ENCODE measurements at regions not wholly inside any gene's neighbourhood (a gene's known extent, or its start where the extent isn't known, plus 50 kb on each side); places are given as distances from the start of the nearest gene placed in this dataset.

- no peak for DNase-seq (ENCODE audit: low spot score)
These were observed 256.3 kb upstream of the CLEC14A start for GRCh38 chr14:38512236-38512635.

DNA sequence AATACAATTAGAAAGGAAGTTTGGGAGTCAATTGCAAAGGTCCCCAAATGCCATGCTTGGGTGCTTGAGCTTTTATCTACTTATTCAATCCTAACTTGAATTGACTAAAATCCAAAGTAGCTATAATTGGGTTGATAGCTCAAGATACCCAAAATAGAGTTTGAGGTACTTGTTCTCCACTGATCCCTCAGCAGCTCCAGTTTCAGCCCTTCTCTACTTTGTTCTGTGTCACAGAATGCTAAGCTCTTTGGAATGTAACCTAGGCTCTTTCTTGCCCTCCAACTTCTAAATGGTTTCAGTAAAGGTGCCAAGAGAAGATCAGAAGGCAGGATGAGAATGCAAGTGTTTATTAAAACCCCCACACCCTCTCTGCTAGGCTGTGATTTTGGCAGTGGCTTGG lies 251.4 kb upstream of the CLEC14A start:
- no peak for DNase-seq (ENCODE audit: low spot score)

DNA sequence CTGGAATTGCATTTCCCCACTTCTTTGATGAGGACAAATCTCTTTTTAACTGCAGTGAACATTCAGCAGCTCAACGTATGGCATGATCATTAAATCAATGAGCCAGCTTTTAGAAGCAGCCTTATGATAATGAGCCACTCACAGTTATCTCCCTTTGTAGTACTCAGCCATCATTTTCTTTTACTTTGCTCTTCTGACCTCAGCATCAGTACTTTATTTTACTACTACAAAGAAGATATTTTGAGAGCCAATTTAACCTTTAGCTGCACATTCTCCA lies 250.0 kb upstream of the CLEC14A start:
- DNase-seq (ENCODE audit: low spot score): no peak

GRCh38 chr14:38505221-38505972 lies 249.5 kb upstream of the CLEC14A start:
- DNase-seq (ENCODE audit: low spot score): no peak

- no peak for DNase-seq (ENCODE audit: low spot score)
These were observed 248.3 kb upstream of the CLEC14A start for GRCh38 chr14:38504175-38504574.

DNA sequence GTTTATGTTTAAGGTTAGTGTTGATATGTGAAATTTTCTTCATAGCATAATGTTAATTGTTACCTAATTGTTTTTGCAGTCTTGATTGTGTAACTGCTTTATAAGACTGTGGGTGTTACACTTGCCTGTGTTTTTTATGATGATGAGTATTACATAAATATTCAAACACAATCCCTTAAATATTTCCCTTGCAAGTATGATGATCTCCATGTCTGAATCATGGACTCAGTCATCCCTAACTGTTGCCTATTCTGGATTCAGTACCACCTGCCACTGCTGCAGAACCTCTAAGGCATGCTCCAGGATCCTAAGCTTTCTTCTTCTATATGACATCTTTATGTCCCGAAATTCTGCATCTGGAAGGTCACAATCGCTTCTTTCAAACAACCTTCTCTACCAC lies 246.3 kb upstream of the CLEC14A start:
- DNase-seq (ENCODE audit: low spot score): no peak

- no peak for DNase-seq (ENCODE audit: low spot score)
These were observed 244.2 kb upstream of the CLEC14A start for GRCh38 chr14:38500125-38500524.

GRCh38 chr14:38496092-38496491 lies 240.2 kb upstream of the CLEC14A start:
- no peak for DNase-seq (ENCODE audit: low spot score)

GRCh38 chr14:38490273-38490672 lies 234.4 kb upstream of the CLEC14A start:
- no peak for DNase-seq (ENCODE audit: low spot score)

- no peak for DNase-seq (ENCODE audit: low spot score)
These were observed 229.1 kb upstream of the CLEC14A start for GRCh38 chr14:38485026-38485425.

DNA sequence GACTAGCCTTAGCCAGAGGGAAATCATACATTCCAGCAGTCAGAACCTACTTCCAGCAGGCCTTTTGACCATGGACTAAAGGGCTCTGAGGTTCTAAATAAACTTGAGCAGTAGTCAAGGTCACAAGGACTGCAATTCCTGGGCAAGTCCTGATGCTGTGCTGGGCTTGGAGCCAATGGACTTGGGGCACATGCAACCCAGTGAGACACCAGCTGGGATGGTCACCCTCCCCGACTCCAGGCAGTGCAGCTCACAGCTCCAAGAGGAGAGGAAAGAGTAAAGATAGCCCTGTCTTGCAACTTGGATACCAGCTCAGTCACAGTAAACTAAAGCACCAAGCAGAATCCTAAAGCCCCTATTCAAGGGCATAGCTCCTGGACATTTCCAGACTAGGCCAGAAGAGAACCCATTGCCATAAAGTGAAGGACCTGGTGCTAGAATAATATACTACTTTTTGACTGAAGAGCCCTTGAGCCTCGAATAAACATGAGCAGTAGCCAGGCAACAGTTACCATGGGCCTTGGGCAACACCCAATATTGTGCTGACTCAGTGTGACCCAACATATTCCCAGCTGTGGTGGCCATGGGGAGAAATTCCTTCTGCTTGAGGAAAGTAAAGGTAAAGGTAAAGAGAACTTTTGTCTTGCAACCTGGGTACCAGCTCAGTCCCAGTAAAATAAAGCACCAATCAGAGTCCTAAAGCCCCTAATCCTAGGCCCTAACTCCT lies 226.2 kb upstream of the CLEC14A start:
- peak; percentile 29 for DNase-seq (ENCODE audit: low spot score)

GRCh38 chr14:38469156-38469555 lies 213.3 kb upstream of the CLEC14A start:
- no peak for DNase-seq (ENCODE audit: low spot score)

GRCh38 chr14:38442208-38442607 lies 186.3 kb upstream of the CLEC14A start:
- no peak for DNase-seq (ENCODE audit: low spot score)

GRCh38 chr14:38432186-38432585 lies 176.3 kb upstream of the CLEC14A start:
- DNase-seq (ENCODE audit: low spot score): no peak

- no peak for DNase-seq (ENCODE audit: low spot score)
These were observed 175.3 kb upstream of the CLEC14A start for GRCh38 chr14:38431156-38431555.

DNA sequence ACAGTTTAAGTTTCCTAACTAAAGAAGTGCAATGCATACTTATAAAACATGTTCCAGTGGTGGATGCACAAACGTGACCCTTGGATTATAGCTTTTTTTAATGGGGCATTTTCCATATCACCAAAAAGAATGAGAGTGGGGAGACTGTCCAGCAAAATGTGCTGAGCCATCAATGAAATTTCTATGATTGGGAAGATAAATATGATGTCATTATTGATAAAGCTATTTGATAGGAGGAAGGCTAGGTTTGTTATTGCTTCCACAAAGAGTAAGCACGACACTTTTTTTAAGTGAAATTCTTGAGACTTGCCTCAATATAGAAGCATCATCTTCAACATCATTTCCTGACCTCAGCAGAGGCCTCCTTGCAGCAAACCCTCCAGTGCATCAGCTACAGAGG lies 174.6 kb upstream of the CLEC14A start:
- DNase-seq (ENCODE audit: low spot score): no peak

DNA sequence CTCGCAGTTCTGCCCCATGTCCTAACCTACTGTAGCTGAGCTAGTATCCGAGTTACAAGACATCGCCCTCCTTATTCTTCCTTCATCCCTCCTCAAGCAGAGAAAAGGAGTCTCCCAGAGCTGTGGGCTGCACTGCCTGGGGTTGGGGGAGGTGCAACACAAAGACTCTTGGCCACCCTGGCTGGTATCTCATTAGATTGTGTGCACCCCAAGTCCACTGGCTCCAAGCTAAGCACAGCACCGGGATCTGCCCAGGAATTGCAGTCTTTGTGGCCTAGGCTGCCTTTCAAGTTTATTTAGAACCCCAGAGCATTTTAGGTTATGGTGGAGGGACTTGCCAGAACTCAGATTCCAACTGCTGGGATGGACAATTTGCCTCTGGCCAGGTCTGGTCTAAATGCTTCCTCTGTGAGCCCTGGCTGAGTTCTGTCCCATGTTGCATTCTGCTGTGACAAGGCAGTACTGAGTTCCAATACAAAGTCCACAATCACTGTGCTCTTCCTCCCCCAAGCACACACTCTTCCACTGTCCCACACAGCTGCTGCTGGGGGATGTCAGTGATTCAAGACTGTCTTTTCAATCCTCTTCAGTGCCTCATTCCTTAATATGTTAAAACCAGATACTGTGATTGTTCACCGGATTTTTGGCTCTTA lies 169.6 kb upstream of the CLEC14A start:
- DNase-seq (ENCODE audit: low spot score): no peak

DNA sequence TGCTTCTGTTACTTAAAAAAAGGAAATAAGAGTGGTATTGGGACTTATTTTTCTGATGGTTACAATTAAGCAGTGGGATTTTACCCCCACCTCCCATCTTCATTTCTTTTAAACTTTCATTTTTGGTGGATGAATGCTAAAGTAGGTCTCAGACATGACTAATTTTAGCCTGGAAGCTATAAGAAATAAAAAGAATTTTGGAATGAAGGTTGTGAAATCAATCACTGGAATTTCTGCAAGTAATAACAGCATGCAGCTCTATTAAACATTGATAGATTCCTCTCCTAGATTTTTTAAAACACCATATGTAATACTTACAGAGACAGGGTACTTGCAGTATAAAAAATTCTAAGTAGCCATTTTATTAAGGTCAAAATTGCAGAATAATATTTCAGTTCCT lies 164.2 kb upstream of the CLEC14A start:
- no peak for DNase-seq (ENCODE audit: low spot score)

DNA sequence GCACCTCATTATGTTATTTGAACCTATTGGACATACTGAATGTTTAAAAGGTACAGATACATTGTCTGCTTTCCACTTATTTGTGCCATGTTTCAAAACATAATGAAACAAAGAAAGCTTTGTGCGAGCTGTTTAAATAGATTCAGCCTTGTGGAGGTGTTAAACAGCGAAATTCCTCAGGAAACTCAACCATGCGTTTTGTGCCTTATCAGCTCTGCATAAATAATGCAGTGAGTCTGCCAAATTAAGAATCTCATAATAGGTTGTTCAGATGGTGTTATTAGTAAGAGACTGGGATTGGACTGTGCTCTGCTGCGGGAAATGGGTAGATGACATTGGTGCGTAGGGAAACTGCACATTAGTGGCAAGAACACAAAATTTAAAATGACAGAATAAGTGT lies 163.7 kb upstream of the CLEC14A start:
- DNase-seq (ENCODE audit: low spot score): no peak

DNA sequence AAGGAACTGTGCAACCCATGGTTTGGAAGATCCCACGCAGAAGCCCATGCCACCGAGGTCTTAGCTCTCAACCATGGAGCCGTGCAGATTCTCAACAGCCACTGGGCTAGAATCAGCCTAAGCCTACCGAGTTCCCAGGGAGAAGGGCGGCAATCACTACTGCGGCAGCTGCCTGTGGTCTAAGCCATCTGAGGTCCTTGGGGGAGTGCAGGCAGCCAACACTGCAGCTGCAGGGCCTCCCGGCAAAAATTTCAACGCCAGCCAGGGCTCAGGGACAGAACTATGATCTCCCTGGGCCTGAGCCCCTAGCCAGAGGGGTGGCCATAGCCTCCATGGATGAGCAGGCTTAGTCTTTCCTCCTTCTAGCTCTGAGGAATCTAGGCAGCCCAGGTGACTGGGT lies 156.8 kb upstream of the CLEC14A start:
- no peak for DNase-seq (ENCODE audit: low spot score)

GRCh38 chr14:38410442-38410841 lies 154.5 kb upstream of the CLEC14A start:
- DNase-seq (ENCODE audit: low spot score): no peak

- no peak for DNase-seq (ENCODE audit: low spot score)
These were observed 153.3 kb upstream of the CLEC14A start for GRCh38 chr14:38409071-38409705.

Measured in AG08396 (cell line).